ENCODE measurements at regions not wholly inside any gene's neighbourhood (a gene's known extent, or its start where the extent isn't known, plus 50 kb on each side); places are given as distances from the start of the nearest gene placed in this dataset.
"Not testable (repeated sequence)": the region's sequence is repeated elsewhere in the genome, so short reads cannot be mapped to it uniquely, and the experiment has no call there.

- not testable (repeated sequence) for DNase-seq (ENCODE audit: low read depth, low spot score)
Measured at GRCh38 chr5:40225147-40225546, 454.6 kb upstream of the PTGER4 start.

- no peak for DNase-seq (ENCODE audit: low read depth, low spot score)
Measured at GRCh38 chr5:40224421-40224820, 455.3 kb upstream of the PTGER4 start.

GRCh38 chr5:40223884-40224402, 455.8 kb upstream of the PTGER4 start:
- DNase-seq (ENCODE audit: low read depth, low spot score), result no peak

GRCh38 chr5:40221796-40222195, 457.9 kb upstream of the PTGER4 start:
- no peak for DNase-seq (ENCODE audit: low read depth, low spot score)

GRCh38 chr5:40221255-40221654, 458.5 kb upstream of the PTGER4 start:
- DNase-seq (ENCODE audit: low read depth, low spot score), result no peak

- DNase-seq (ENCODE audit: low read depth, low spot score), result no peak
Measured at GRCh38 chr5:40220260-40220659, 459.5 kb upstream of the PTGER4 start.

- DNase-seq (ENCODE audit: low read depth, low spot score), result no peak
Measured at GRCh38 chr5:40217553-40217952, 462.2 kb upstream of the PTGER4 start.

- DNase-seq (ENCODE audit: low read depth, low spot score), result no peak
Measured at GRCh38 chr5:40210694-40211093, 469.0 kb upstream of the PTGER4 start.

- DNase-seq (ENCODE audit: low read depth, low spot score), result no peak
Measured at GRCh38 chr5:40206030-40206429, 473.7 kb upstream of the PTGER4 start.

- DNase-seq (ENCODE audit: low read depth, low spot score), result no peak
Measured at GRCh38 chr5:40204144-40204543, 475.6 kb upstream of the PTGER4 start.

- DNase-seq (ENCODE audit: low read depth, low spot score), result no peak
Measured at GRCh38 chr5:40202814-40203440, 476.8 kb upstream of the PTGER4 start.

GRCh38 chr5:40198736-40199135, 481.0 kb upstream of the PTGER4 start:
- DNase-seq (ENCODE audit: low read depth, low spot score), result no peak

- DNase-seq (ENCODE audit: low read depth, low spot score), result not testable (repeated sequence)
Measured at GRCh38 chr5:40195574-40195973, 484.1 kb upstream of the PTGER4 start.

GRCh38 chr5:40191150-40191549, 488.6 kb upstream of the PTGER4 start:
- DNase-seq (ENCODE audit: low read depth, low spot score), result no peak

- no peak for DNase-seq (ENCODE audit: low read depth, low spot score)
Measured at GRCh38 chr5:40172721-40173120, 507.0 kb upstream of the PTGER4 start.

GRCh38 chr5:40171971-40172370, 507.7 kb upstream of the PTGER4 start:
- DNase-seq (ENCODE audit: low read depth, low spot score), result no peak

- no peak for DNase-seq (ENCODE audit: low read depth, low spot score)
Measured at GRCh38 chr5:40167283-40167682, 512.4 kb upstream of the PTGER4 start.

- no peak for DNase-seq (ENCODE audit: low read depth, low spot score)
Measured at GRCh38 chr5:40166802-40167201, 512.9 kb upstream of the PTGER4 start.

- peak; percentile 5 for DNase-seq (ENCODE audit: low read depth, low spot score)
Measured at GRCh38 chr5:40165789-40166728, 513.7 kb upstream of the PTGER4 start.

- no peak for DNase-seq (ENCODE audit: low read depth, low spot score)
Measured at GRCh38 chr5:40165106-40165788, 514.5 kb upstream of the PTGER4 start.

GRCh38 chr5:40160435-40160834, 519.3 kb upstream of the PTGER4 start:
- no peak for DNase-seq (ENCODE audit: low read depth, low spot score)

- no peak for DNase-seq (ENCODE audit: low read depth, low spot score)
Measured at GRCh38 chr5:40154194-40154593, 525.5 kb upstream of the PTGER4 start.
